Calu3 (cell line): ENCODE measurements at regions not wholly inside any gene's neighbourhood (a gene's known extent, or its start where the extent isn't known, plus 50 kb on each side); places are given as distances from the start of the nearest gene placed in this dataset.

Source experiments
- BruUV-seq: library from RNA; stranded (reverse); fragments of 400-500 nt; replicated peaks from 2 replicates; lab custom pipeline; 2021; lab: Mats Ljungman, UMichigan
- CTCF ChIA-PET: fragments of 300-600 bp; sonication (Branson Sonifier 250); formaldehyde crosslinking; loops from one replicate; lab custom pipeline; 2022; ENCODE audit warnings: antibody characterized with exemption; lab: Charles Lee
- DNase-seq: peaks from one replicate; pipeline ENCODE4 v3.0.0; 2022
- H3K27ac Mint-ChIP-seq: one replicate; pipeline ENCODE4 v1.8.0; 2022; ENCODE audit warnings: mixed read lengths; ENCODE audit not compliant: unreplicated experiment
- H3K27me3 Mint-ChIP-seq: one replicate; pipeline ENCODE4 v1.8.0; 2022; ENCODE audit warnings: mixed read lengths; ENCODE audit not compliant: unreplicated experiment
- H3K36me3 Mint-ChIP-seq: one replicate; pipeline ENCODE4 v1.8.0; 2022; ENCODE audit warnings: mild to moderate bottlenecking, moderate library complexity, mixed read lengths; ENCODE audit not compliant: insufficient read depth, unreplicated experiment
- H3K4me1 Mint-ChIP-seq: one replicate; pipeline ENCODE4 v1.8.0; 2022; ENCODE audit warnings: mild to moderate bottlenecking, low read depth, mixed read lengths; ENCODE audit not compliant: unreplicated experiment
- H3K4me3 Mint-ChIP-seq: one replicate; pipeline ENCODE4 v1.8.0; 2022; ENCODE audit warnings: mild to moderate bottlenecking, low read depth, moderate library complexity, mixed read lengths; ENCODE audit not compliant: unreplicated experiment
- H3K9me3 Mint-ChIP-seq: one replicate; pipeline ENCODE4 v1.8.0; 2022; ENCODE audit warnings: low read depth, mixed read lengths; ENCODE audit not compliant: unreplicated experiment
- CTCF ChIP-seq: fragments of 200-600 bp; IDR thresholded peaks from one replicate; pipeline ENCODE4 v1.8.0; 2022; ENCODE audit warnings: antibody characterized with exemption; ENCODE audit not compliant: unreplicated experiment
- intact Hi-C: fragments of 100-400 bp; cut with micrococcal nuclease; formaldehyde crosslinking; loops from one replicate; pipeline ENCODE4 v1.10.0; 2022; ENCODE audit not compliant: unreplicated experiment

- no peak overlapping the region for H3K4me3 Mint-ChIP-seq
- H3K27me3 Mint-ChIP-seq: no peaks in the 10 kb centered on the region
- intact Hi-C loops: no loop called here
- no peak overlapping the region for H3K27ac Mint-ChIP-seq
- H3K4me1 Mint-ChIP-seq: peaks cover 15% of the 10 kb centered on the region
- no peak for TF ChIP-seq CTCF
- H3K36me3 Mint-ChIP-seq: no peaks in the 10 kb centered on the region
- H3K9me3 Mint-ChIP-seq: no peaks in the 10 kb centered on the region
- CTCF ChIA-PET: no interaction called here
- no peak for DNase-seq
- BruUV-seq: no TSS peak
These were observed 878.5 kb downstream of the PCDH18 start for GRCh38 chr4:136653640-136654406.

GRCh38 chr4:136651932-136652331 lies 880.4 kb downstream of the PCDH18 start:
- Mint-ChIP-seq H3K4me3 (no peak overlapping the region), H3K27me3 (no peaks in the 10 kb centered on the region), H3K36me3 (no peaks in the 10 kb centered on the region), H3K27ac (no peak overlapping the region), H3K9me3 (peaks cover 2% of the 10 kb centered on the region), H3K4me1 (peaks cover 15% of the 10 kb centered on the region)
- no peak for TF ChIP-seq CTCF
- intact Hi-C loops: no loop called here
- no TSS peak for BruUV-seq
- no peak for DNase-seq
- CTCF ChIA-PET: no interaction called here

- DNase-seq: no peak
- H3K36me3 Mint-ChIP-seq: no peaks in the 10 kb centered on the region
- H3K27ac Mint-ChIP-seq: peak overlapping the region; percentile 48
- CTCF ChIA-PET: no interaction called here
- H3K9me3 Mint-ChIP-seq: peaks cover 2% of the 10 kb centered on the region
- TF ChIP-seq CTCF: no peak
- no TSS peak for BruUV-seq
- peak overlapping the region; percentile 10 for H3K4me3 Mint-ChIP-seq
- H3K4me1 Mint-ChIP-seq: peaks cover 15% of the 10 kb centered on the region
- no peaks in the 10 kb centered on the region for H3K27me3 Mint-ChIP-seq
- intact Hi-C loops: no loop called here
These were observed 881.0 kb downstream of the PCDH18 start for GRCh38 chr4:136651278-136651667.

- H3K36me3 Mint-ChIP-seq: no peaks in the 10 kb centered on the region
- peaks cover 15% of the 10 kb centered on the region for H3K4me1 Mint-ChIP-seq
- H3K4me3 Mint-ChIP-seq: no peak overlapping the region
- peak; percentile 62 for DNase-seq
- no TSS peak for BruUV-seq
- H3K27ac Mint-ChIP-seq: no peak overlapping the region
- intact Hi-C loops: no loop called here
- peaks cover 2% of the 10 kb centered on the region for H3K9me3 Mint-ChIP-seq
- H3K27me3 Mint-ChIP-seq: no peaks in the 10 kb centered on the region
- TF ChIP-seq CTCF: no peak
- CTCF ChIA-PET: no interaction called here
These were observed 881.6 kb downstream of the PCDH18 start for GRCh38 chr4:136650541-136651277.
